HG02981 (cell line): ENCODE measurements at regions not wholly inside any gene's neighbourhood (a gene's known extent, or its start where the extent isn't known, plus 50 kb on each side); places are given as distances from the start of the nearest gene placed in this dataset.
"Not testable (repeated sequence)": the region's sequence is repeated elsewhere in the genome, so short reads cannot be mapped to it uniquely, and the experiment has no call there.

Experiments used
- ATAC-seq: cut with Tn5 transposase; IDR thresholded peaks from one replicate; pipeline ENCODE4 v1.9.1; 2021; ENCODE audit warnings: mild to moderate bottlenecking, moderate library complexity; ENCODE audit not compliant: unreplicated experiment

DNA sequence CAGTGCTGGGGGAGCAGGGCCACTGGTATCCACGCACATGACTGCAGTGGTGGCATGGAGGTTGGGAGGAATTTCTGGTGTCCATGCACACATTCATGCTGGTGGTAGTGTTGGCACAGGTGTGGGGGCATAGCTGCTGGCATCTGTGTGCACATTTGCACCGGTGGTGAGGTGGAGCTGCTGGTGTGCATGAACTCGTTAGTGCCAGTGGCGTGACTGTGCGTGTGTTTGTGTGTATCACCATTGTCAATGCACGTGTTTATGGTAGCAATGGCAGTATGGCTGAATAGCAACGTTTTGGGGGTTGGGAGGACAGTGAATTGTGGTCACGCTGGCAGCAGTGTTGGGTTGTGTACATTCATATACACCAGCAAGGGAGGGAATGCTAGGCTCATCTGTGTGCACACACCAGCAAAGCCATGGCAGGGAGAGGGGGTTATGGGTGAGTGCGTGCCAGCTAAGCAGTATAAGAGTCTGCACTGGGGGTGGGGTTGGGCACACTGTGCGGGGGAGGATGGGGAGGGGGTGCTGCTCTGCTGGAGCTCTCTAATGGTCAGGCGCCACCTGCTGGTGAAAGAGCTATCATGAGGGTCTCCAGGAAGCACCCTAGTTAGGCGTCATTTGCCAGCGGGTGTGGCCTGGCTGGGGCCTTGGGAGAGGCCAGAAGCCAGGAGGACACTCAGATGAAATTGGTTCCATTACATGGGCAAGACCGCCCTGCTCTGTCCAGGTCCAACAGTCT, 626.1 kb upstream of the ID4 start:
- ATAC-seq: no peak

DNA sequence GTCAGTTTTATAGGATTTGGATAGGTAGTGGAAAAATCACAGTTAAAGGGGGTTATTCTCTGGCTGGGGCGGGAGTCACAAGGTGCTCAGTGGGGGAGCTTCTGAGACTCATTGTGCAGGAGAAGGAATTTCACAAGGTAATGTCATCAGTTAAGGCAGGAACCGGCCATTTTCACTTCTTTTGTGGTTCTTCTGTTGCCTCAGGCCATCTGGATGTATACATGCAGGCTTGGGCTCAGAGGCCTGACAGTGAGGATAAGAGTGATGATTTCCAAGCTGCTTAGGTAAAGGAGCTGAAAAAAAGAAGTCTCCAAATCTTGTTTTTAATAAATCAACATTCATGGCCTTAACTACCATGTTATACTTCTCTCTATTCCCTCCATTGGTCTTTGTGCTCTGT, 622.9 kb upstream of the ID4 start:
- no peak for ATAC-seq

DNA sequence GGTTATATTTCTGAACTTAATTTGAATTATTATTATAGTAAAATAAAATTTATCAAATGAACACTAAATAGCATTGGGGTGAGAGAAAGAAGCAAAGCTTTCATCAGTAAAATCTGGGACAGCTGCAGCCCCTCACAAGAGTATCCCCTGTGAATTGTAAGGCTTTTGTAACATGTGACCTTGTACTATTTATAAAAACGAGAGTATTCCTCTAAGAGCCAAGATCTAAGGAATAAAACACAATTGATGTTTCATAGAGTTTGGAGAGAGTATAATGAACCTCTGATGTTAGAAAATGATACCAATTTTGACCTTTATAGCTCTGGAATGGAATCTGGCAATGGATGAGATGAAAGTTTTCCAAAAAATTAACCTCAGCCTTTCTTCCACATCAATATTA, 617.2 kb upstream of the ID4 start:
- no peak for ATAC-seq

DNA sequence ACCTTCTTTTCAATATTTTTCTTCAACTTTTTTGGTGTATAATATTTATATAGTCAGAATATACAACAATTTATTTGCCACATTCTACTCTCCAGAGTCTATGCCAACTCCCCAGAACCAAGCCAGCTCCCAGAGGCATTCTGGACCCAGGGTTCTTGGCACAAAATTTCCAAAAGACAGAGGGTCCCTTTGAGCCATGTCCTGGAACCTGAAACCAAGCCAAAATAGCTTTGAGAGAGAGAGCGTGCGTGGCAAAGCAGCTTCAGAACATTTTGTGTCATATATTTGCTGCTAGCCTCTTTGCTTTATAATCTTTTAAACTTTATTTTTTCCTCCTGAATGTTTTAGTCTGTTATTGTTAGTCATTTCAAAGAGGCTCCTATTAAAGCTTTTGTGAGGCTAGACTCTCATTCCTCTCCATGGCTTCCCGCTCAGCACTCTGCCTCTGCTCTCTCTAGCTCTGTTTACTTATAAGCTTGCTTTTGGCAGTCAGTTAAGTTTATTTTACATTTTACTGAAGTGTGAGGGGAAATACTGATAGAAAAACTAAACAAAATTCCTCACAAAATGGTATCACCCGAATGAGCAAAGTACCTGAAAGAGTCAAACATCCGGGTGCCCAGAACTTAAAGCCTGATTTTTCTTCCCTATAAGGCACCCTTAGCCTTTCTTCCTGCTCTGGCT, 605.1 kb upstream of the ID4 start:
- ATAC-seq: no peak

- ATAC-seq: no peak
Observed at GRCh38 chr6:19245656-19246055, 591.5 kb upstream of the ID4 start.

DNA sequence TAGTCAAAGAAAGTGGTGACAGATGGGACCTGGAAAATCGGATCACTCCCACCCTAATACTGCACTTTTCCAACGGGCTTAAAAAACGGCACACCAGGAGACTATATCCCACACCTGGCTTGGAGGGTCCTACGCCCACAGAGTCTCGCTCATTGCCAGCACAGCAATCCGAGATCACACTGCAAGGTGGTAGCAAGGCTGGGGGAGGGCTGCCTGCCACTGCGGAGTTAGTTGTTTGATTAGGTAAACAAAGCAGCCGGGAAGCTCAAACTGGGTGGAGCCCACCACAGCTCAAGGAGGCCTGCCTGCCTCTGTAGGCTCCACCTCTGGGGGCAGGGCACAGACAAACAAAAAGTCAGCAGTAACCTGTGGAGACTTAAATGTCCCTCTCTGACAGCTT, 590.0 kb upstream of the ID4 start:
- ATAC-seq: not testable (repeated sequence)

- ATAC-seq: not testable (repeated sequence)
Observed at GRCh38 chr6:19256123-19256522, 581.0 kb upstream of the ID4 start.

- no peak for ATAC-seq
Observed at GRCh38 chr6:19261642-19262041, 575.5 kb upstream of the ID4 start.

- ATAC-seq: no peak
Observed at GRCh38 chr6:19268117-19268516, 569.1 kb upstream of the ID4 start.

DNA sequence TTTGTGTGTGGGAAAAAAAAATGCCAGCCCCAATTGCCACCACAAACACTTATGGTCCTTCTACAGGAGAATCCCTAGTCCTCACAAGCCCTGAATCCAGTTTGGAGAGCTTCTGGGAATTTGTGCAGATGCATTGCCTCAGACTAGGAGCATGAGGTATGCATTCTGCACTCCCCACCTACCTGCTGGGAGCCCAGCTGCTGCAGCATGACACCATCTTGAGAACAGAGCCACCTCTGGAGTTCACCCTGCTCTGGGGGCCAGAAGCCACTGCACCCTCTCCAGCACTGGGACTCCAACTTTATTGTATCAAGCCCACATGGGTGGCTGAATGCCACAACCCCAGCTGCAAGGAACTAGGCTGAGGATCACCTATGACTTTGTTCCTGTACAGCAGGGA, 568.5 kb upstream of the ID4 start:
- ATAC-seq: no peak

DNA sequence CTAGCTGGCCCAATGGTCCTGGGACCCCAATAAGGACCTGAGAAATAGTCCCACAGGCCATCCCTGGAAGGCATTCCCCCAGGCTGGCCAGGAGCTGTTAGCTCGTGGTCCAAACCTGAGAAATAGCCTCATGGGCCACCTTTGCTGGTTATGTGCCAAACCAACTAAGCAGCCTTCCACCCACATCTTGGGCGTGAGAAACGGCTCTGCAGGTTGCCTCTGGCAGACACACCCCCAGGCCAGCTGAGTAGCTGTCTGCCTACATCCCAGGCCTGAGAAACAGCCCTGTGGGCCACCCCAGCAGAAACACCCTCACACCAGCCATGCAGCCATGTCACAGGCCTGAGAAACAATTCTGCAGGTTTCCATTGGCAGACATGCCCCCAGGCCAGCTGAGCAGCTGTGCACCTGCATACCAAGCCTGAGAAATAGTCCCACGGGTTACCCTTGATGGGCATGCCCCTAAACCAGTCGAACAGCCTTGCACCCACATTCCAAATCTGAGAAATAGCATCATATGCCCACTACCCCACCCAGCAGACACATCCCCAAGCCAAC, 567.8 kb upstream of the ID4 start:
- no peak for ATAC-seq

DNA sequence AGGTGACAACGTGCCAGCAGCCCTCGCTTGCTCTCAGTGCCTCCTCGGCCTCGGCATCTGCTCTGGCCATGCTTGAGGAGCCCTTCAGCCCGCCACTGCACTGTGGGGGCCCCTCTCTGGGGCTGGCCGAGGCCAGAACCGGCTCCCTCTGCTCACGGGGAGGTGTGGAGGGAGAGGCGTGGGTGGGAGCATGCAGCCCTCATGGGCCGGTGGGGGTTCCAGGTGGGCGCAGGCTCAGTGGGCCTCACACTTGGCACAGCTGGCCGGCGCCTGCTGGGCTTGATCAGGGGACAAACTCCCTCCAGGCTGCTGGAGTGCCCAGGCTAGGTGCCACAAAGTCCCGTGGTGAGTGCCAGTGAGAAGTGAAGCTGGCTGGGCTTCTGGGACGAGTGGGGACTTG, 566.6 kb upstream of the ID4 start:
- no peak for ATAC-seq

DNA sequence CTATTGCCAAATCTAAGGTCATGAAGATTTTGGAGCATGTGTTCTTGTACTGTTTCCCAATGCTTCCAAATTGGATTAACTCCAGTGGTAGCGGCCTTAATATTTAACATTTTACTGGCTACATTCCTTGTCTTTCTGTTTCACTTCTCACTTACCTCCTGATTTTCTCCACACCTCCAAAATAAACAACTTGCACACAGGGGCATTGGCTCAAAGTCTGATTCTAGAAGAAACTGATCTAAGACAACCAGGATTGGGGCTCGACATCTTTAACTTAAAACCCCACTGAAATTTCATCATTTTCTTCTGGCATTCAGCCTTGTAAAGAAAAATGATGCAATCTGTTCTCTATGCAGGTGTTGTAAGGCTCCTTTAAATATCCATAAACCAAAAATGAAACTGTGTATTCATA, 557.9 kb upstream of the ID4 start:
- ATAC-seq: no peak

GRCh38 chr6:19287928-19288327, 549.2 kb upstream of the ID4 start:
- no peak for ATAC-seq

DNA sequence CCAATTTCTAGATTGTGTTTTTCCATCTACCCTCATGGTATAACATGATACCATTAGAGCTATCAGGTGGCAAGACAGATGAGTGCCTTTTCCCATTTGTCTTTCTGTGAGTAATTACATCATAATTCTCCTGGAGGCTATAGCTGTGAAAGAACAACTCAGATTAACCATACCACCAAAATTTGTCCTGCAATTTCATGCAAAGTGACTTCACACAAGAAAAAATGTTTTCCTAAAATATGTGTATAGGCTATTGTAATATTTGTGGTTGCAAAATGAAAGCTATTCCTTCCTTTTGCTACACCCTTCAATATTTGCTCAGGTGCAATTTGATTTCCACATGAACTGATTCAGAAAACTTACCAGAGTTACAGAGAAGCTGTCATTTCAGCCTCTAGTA, 547.7 kb upstream of the ID4 start:
- no peak for ATAC-seq

GRCh38 chr6:19297880-19298279, 539.3 kb upstream of the ID4 start:
- ATAC-seq: no peak

DNA sequence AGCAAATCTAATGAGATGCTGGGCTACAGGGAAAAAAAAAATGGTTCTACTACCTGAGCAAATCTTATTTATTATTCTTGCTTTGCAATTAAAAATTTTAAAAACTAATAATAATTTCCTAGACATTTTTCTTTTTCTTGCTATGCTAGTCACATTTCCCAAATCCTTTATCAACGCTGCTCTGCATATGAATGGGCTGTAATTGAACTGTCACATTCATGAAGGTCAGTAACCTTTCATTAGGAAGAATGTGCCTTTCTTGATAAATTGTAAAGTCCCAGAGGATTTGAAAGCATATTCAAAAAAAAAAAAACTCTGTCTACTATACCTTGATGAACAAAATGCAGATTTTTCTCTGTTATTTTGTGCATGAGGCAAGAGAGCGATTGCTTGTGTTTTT, 538.7 kb upstream of the ID4 start:
- ATAC-seq: no peak

GRCh38 chr6:19299129-19299528, 538.0 kb upstream of the ID4 start:
- no peak for ATAC-seq

DNA sequence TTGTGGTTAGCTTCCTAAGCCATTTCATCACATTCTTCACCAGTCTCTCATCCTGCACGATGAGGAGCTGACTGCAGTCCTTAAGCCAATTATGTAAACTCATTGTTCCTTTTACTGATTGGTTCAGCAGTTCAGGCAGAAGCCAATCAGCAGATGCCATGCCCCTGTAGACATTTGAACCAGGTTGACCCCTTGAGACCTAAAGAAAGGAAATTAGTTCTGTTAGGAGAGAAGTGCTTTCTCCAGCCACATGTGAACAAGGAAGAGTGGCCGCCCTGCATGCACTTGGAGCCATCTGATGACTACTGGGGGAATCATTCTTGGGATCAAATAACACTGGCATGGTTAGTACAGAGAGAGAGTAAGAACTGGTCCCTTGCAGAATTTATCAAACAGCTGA, 535.2 kb upstream of the ID4 start:
- ATAC-seq: no peak

- no peak for ATAC-seq
Observed at GRCh38 chr6:19303383-19303782, 533.8 kb upstream of the ID4 start.

- no peak for ATAC-seq
Observed at GRCh38 chr6:19309661-19310060, 527.5 kb upstream of the ID4 start.

- ATAC-seq: no peak
Observed at GRCh38 chr6:19311786-19312185, 525.4 kb upstream of the ID4 start.
